ENCODE measurements at regions not wholly inside any gene's neighbourhood (a gene's known extent, or its start where the extent isn't known, plus 50 kb on each side); places are given as distances from the start of the nearest gene placed in this dataset.

DNA sequence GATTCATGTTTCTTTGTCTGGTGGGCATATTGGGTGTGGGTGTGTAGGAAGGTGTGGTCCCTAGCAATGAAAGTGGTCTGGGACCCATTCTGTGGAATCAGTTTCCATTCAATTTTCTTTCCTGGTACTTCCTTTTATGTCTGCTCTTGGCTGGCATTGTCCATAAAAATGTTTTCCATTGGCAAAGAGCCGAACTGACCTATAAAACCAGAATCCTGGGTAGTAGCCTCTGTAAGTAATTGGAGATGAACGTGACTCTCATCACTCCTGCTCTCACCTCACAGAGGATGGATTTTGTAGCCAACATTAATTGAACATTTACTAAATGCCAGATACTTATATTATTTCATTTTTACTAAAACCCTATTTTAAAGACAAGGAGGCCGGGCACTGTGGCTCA is 66.5 kb upstream of the IRX3 start:
- 56 to 85% (median 65%) methylated on average over 3 of the region's 3 CpGs for WGBS, 3 donors
- no peaks in the 10 kb centered on the region for H3K4me1 ChIP-seq
- intact Hi-C loops (cut with DNase I), result no loop called here
- H3K36me3 ChIP-seq (ENCODE audit: insufficient read depth in 1 of 2, low read depth in 1 of 2), result no peaks in the 10 kb centered on the region
- peaks cover 0 to 5% (median 0%) of the 10 kb centered on the region in 3 donors for H3K27me3 ChIP-seq (ENCODE audit: insufficient read depth in 3 of 3, low read length in 2 of 3)
- TF ChIP-seq, protein P1, sequence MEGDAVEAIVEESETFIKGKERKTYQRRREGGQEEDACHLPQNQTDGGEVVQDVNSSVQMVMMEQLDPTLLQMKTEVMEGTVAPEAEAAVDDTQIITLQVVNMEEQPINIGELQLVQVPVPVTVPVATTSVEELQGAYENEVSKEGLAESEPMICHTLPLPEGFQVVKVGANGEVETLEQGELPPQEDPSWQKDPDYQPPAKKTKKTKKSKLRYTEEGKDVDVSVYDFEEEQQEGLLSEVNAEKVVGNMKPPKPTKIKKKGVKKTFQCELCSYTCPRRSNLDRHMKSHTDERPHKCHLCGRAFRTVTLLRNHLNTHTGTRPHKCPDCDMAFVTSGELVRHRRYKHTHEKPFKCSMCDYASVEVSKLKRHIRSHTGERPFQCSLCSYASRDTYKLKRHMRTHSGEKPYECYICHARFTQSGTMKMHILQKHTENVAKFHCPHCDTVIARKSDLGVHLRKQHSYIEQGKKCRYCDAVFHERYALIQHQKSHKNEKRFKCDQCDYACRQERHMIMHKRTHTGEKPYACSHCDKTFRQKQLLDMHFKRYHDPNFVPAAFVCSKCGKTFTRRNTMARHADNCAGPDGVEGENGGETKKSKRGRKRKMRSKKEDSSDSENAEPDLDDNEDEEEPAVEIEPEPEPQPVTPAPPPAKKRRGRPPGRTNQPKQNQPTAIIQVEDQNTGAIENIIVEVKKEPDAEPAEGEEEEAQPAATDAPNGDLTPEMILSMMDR (IDR thresholded peaks at IDR 0.05), result no peak
- peaks cover 15% of the 10 kb centered on the region for H3K9me3 ChIP-seq
- H3K4me3 ChIP-seq, result no peak overlapping the region
- ATAC-seq (no peak), DNase-seq (no peak)
- no peak overlapping the region for H3K27ac ChIP-seq

DNA sequence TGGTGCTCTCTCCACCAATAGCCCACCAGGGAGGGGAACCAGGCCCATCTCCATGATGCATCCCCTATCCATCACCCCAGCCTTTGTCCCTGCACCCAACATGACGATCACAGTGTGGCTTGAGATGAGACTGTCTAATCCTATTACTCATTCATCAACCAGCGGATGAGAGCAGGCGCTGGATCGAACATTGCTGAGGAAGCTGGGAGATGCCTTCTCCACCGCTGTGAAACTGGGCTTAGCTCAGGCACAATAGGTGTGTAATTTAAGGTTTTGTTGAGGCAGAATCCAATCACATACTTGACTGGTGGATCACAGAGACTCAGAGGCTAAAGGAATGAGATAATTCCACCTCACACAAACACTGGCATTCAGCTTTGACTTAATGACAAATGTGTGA is 64.6 kb upstream of the IRX3 start:
- Histone ChIP-seq H3K27me3 (ENCODE audit: insufficient read depth in 3 of 3, low read length in 2 of 3) (no peaks in the 10 kb centered on the region), H3K4me3 (no peak overlapping the region), H3K4me1 (no peaks in the 10 kb centered on the region), H3K36me3 (ENCODE audit: insufficient read depth in 1 of 2, low read depth in 1 of 2) (no peaks in the 10 kb centered on the region), H3K27ac (no peak overlapping the region), H3K9me3 (peaks cover 15% of the 10 kb centered on the region)
- DNase-seq (no peak), ATAC-seq (no peak)
- intact Hi-C loops (cut with DNase I), result no loop called here
- TF ChIP-seq, protein P1 (IDR thresholded peaks at IDR 0.05), result no peak
- 91 to 96% (median 94%) methylated on average over 5 of the region's 5 CpGs for WGBS, 3 donors

DNA sequence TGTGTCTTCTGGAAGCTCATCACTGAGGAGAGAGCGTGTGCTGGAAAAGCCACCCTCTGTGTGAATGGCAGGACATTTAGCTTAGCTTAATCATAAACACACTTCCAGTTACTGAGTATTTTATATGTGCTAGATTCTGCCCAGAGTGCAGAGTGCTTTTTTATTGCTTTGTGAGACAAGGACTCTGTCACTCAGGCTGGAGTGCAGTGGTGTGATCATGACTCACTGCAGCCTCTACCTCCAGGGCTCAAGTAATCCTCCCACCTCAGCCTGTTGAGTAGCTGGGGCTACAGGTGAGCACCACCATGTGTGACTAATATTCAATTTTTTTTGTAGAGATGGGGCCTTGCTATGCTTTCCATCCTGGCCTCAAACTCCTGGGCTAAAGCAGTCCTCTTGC is 61.4 kb upstream of the IRX3 start:
- Histone ChIP-seq H3K9me3 (no peaks in the 10 kb centered on the region), H3K4me1 (no peaks in the 10 kb centered on the region), H3K4me3 (no peak overlapping the region), H3K36me3 (ENCODE audit: insufficient read depth in 1 of 2, low read depth in 1 of 2) (no peaks in the 10 kb centered on the region), H3K27me3 (ENCODE audit: insufficient read depth in 3 of 3, low read length in 2 of 3) (no peaks in the 10 kb centered on the region), H3K27ac (no peak overlapping the region)
- intact Hi-C loops (cut with DNase I), result no loop called here
- DNase-seq, result no peak
- no peak for ATAC-seq
- TF ChIP-seq, protein P1 (IDR thresholded peaks at IDR 0.05), result no peak
- WGBS, 3 donors, result 89 to 100% (median 94%) methylated on average over 1 of the region's 1 CpG

DNA sequence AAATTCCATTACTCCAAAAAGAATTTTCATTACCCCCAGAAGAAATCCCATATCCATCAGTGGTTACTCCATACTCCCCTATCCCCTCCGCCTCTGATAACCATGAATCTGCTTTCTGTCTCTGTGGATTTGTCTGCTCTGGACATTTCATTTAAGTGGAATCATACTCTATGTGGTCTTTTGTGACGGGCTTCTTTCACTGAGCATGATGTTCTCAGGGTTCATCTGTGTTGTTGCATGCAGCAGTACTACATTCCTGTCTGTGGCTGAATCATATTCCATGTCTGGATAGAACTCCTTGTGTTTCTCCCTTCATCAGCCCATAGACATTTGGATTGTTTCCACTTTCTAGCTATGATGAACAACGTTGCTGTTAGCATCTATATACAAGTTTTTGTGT is 59.5 kb upstream of the IRX3 start:
- H3K36me3 ChIP-seq (ENCODE audit: insufficient read depth in 1 of 2, low read depth in 1 of 2), result no peaks in the 10 kb centered on the region
- 61 to 65% (median 64%) methylated on average over 3 of the region's 3 CpGs for WGBS, 3 donors
- no peak overlapping the region for H3K4me3 ChIP-seq
- no peaks in the 10 kb centered on the region for H3K9me3 ChIP-seq
- H3K27ac ChIP-seq, result no peak overlapping the region
- peaks cover 0 to 3% (median 0%) of the 10 kb centered on the region in 3 donors for H3K27me3 ChIP-seq (ENCODE audit: insufficient read depth in 3 of 3, low read length in 2 of 3)
- no peaks in the 10 kb centered on the region for H3K4me1 ChIP-seq
- ATAC-seq, result no peak
- no peak for DNase-seq
- TF ChIP-seq, protein P1 (IDR thresholded peaks at IDR 0.05), result no peak
- intact Hi-C loops (cut with DNase I), result no loop called here

All from psoas muscle (tissue), 7 donors.